22Rv1 (cell line): ENCODE measurements at regions not wholly inside any gene's neighbourhood (a gene's known extent, or its start where the extent isn't known, plus 50 kb on each side); places are given as distances from the start of the nearest gene placed in this dataset.

Source experiments
- H3K27ac ChIP-seq: fragments of 450-650 bp; 2 replicates; pipeline ENCODE4 v1.5.1; 2017
- CTCF ChIP-seq: fragments of 450-650 bp; IDR thresholded peaks from 2 replicates; pipeline ENCODE4 v1.5.1; 2017; ENCODE audit warnings: mild to moderate bottlenecking
- ZFX ChIP-seq: fragments of 450-650 bp; IDR thresholded peaks from 2 replicates; pipeline ENCODE4 v1.6.1; 2017; ENCODE audit warnings: antibody characterized with exemption, borderline replicate concordance

GRCh38 chr6:115832786-115833185, 227.9 kb downstream of the FRK start:
- H3K27ac ChIP-seq: no peak overlapping the region
- TF ChIP-seq ZFX (no peak), CTCF (no peak)

DNA sequence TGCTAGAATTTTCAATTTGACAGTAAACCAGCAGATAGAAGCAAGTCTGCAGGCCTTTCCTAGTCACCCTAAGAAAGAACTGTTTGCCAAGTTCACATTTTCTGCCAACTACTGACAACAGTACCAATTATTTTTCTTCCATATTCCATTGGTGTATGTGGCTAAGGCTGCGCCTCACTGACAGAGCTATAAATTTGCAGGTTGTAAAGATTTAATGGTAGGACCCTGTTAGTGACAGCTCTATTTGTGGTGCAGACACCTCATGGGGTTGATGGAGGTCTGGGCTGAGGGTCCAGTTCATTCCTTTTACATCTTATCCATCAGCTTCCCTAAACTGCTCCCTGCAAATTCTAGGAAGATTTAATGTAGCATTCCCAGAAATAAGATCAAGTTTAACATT, 228.5 kb downstream of the FRK start:
- H3K27ac ChIP-seq: no peak overlapping the region
- no peak for TF ChIP-seq ZFX
- no peak for TF ChIP-seq CTCF

- no peak for TF ChIP-seq CTCF
- TF ChIP-seq ZFX: no peak
- H3K27ac ChIP-seq: no peak overlapping the region
These were observed 229.8 kb downstream of the FRK start for GRCh38 chr6:115830895-115831294.

DNA sequence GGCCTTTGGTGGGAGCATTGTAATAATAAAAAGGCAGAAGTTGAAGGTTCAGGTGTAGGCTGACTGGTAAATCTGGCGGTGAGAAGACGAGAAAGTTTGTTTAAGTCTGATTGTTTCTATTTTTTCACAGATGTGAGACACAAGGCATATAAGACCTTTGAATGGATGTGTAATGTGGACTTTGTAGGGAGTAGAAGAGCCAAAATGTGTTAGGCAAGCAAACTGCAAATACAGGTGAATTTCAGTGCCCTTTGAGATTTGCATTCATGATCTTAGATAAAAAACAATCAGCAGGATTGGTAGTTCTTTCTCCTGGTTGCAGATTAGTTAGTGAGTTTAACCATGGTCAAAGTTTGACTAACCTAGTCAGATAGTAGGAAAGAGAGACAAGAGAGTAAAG, 238.9 kb downstream of the FRK start:
- TF ChIP-seq ZFX: no peak
- TF ChIP-seq CTCF: no peak
- no peak overlapping the region for H3K27ac ChIP-seq

GRCh38 chr6:115819506-115819905, 241.2 kb downstream of the FRK start:
- TF ChIP-seq ZFX (no peak), CTCF (no peak)

DNA sequence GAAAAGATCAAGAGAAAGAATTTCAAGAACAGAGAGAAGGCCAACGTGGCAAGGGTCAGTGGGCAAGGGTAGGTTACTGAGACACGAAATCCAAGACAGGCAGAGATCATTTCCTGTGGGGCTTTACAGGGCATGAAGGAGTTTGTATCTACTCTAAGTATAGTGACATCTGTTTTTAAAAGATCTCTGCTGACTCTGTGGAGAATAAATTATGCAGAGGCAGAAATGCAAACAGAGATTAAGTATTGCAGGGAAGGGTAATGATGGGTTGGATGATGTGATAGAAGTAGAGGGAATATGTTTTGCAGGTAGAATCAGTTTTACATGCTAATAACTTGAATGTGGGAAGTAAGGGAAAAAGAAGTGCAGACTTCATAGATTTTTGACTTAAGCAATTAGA, 243.5 kb downstream of the FRK start:
- no peak overlapping the region for H3K27ac ChIP-seq
- TF ChIP-seq CTCF: no peak

More at GRCh38 chr6:115819506-115819905, 241.2 kb downstream of the FRK start:
- H3K27ac ChIP-seq: no peak overlapping the region

GRCh38 chr6:115814907-115815306, 245.8 kb downstream of the FRK start:
- no peak overlapping the region for H3K27ac ChIP-seq
- TF ChIP-seq CTCF (no peak), ZFX (no peak)
